B cell (primary cell): ENCODE measurements at regions not wholly inside any gene's neighbourhood (a gene's known extent, or its start where the extent isn't known, plus 50 kb on each side); places are given as distances from the start of the nearest gene placed in this dataset.

Source experiments
- EZH2 ChIP-seq: IDR thresholded peaks from 2 replicates; pipeline ENCODE4 v1.6.1; 2012; ENCODE audit warnings: borderline replicate concordance, low read depth, mild to moderate bottlenecking, moderate library complexity, low read length; ENCODE audit not compliant: insufficient read depth, poor library complexity, severe bottlenecking
- TF ChIP-seq, protein P1 (sequence below): fragments of 200-600 bp; IDR thresholded peaks from one replicate; pipeline ENCODE4 v1.8.0; 2022; ENCODE audit warnings: antibody characterized with exemption, mild to moderate bottlenecking

DNA sequence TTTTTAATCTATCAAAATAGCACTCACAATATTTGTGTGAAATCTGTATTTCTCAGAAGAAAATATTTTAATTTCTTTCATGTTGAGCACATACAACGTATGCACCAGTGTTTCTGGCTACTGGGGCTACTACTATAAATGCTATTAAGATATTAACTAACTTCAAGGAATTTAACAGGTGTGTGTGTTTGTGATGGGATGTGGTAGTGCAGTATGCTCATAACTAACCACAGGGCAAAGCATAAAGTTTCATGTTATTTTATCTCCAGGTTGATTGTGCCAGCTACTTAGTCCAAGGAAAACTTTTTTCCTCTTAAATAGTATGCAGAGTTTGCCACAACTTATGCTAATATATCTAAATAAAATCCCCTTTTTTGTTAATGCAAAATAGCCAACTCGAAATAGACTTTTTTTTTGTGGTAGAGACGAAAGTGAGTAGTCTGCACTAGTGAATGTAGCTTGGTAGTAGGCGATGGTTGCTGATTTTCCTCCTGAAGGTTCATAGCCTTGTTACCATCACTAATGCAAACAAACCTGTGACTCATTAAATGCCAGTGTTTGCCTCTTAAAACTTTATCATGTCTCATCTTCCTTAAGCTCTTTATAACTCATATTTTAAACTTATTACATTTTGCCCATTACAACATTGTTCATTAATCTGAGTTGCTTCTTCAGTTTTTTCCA, 565.5 kb upstream of the ANO3 start:
- TF ChIP-seq, protein P1, sequence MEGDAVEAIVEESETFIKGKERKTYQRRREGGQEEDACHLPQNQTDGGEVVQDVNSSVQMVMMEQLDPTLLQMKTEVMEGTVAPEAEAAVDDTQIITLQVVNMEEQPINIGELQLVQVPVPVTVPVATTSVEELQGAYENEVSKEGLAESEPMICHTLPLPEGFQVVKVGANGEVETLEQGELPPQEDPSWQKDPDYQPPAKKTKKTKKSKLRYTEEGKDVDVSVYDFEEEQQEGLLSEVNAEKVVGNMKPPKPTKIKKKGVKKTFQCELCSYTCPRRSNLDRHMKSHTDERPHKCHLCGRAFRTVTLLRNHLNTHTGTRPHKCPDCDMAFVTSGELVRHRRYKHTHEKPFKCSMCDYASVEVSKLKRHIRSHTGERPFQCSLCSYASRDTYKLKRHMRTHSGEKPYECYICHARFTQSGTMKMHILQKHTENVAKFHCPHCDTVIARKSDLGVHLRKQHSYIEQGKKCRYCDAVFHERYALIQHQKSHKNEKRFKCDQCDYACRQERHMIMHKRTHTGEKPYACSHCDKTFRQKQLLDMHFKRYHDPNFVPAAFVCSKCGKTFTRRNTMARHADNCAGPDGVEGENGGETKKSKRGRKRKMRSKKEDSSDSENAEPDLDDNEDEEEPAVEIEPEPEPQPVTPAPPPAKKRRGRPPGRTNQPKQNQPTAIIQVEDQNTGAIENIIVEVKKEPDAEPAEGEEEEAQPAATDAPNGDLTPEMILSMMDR = no peak
- TF ChIP-seq EZH2 = no peak
